ENCODE measurements at regions not wholly inside any gene's neighbourhood (a gene's known extent, or its start where the extent isn't known, plus 50 kb on each side); places are given as distances from the start of the nearest gene placed in this dataset.

- Histone ChIP-seq H3F3A (ENCODE audit: insufficient read depth, low read length) (no peaks in the 10 kb centered on the region), H3K4me2 (ENCODE audit: low read depth, low read length) (no peak overlapping the region), H2AFZ (ENCODE audit: low read length) (no peak overlapping the region), H3K9ac (ENCODE audit: low read length) (no peak overlapping the region), H4K20me1 (ENCODE audit: insufficient read depth, low read length) (no peaks in the 10 kb centered on the region), H3K9me3 (replicated peaks; ENCODE audit: insufficient read depth, low read length) (no peaks in the 10 kb centered on the region), H3K4me3 (ENCODE audit: low read length) (no peak overlapping the region), H3K79me2 (ENCODE audit: low read length) (no peaks in the 10 kb centered on the region), H3K27me3 (replicated peaks; ENCODE audit: insufficient read depth, low read length) (no peaks in the 10 kb centered on the region), H3K27ac (ENCODE audit: low read length) (no peak overlapping the region), H3K9me2 (replicated peaks; ENCODE audit: insufficient read depth, low read length) (no peaks in the 10 kb centered on the region), H3K36me3 (replicated peaks; ENCODE audit: insufficient read depth, low read length) (no peaks in the 10 kb centered on the region), H3K4me1 (ENCODE audit: low read length) (no peaks in the 10 kb centered on the region)
- TF ChIP-seq EZH2 (optimal IDR thresholded peaks at IDR 0.05; ENCODE audit: low read depth, low read length), result no peak
- no peak for TF ChIP-seq EZH2phosphoT487 (IDR thresholded peaks at IDR 0.05; ENCODE audit: low read length)
- TF ChIP-seq CTCF (IDR thresholded peaks at IDR 0.05; ENCODE audit: low read length), result no peak
- DNase-seq, result no peak
These were observed 464.3 kb upstream of the BTBD3 start for GRCh38 chr20:11453430-11453829.

DNA sequence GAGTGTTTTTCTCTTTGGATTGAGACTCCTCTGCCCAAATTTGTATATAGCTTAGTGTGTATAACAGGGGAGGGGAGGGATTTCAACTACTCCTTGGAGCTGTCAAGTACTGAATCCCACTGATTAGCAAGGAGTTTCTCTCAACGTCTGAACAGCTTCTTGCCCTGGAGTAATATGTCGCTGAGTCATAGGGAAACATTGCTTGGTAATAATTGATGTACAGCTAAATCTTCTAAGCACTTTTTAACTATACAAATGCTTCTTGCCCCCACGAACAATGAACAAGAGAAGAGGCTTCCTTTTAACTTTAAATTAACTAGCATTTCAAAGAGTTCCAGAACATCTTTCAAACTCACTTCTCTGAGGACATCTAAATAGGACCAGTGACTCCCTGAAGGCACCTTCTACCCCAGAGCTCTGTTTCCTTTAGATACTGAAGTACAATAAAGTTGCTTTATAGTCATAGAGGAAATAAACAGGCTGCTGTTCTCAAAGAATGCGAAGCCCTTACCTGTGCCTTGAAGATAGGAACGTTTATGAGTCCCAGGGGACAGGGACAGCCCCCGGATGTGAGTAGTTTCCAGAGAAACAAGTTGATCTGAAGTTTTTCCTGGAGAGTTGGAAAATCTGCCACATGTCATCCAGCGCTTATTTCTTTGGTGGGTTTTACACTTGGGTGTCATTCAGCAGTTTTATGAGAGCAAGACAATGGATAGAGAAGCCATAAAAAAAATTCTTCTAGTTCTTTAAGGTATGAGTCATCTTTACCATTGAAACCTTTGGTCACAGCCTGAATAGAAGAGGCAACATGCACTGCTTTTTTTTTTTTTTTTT is 462.5 kb upstream of the BTBD3 start:
- no peak overlapping the region for H2AFZ ChIP-seq (ENCODE audit: low read length)
- H3F3A ChIP-seq (ENCODE audit: insufficient read depth, low read length), result no peaks in the 10 kb centered on the region
- H3K9me3 ChIP-seq (replicated peaks; ENCODE audit: insufficient read depth, low read length), result no peaks in the 10 kb centered on the region
- TF ChIP-seq EZH2 (optimal IDR thresholded peaks at IDR 0.05; ENCODE audit: low read depth, low read length) (no peak), EZH2phosphoT487 (IDR thresholded peaks at IDR 0.05; ENCODE audit: low read length) (no peak), CTCF (IDR thresholded peaks at IDR 0.05; ENCODE audit: low read length) (no peak)
- no peaks in the 10 kb centered on the region for H3K36me3 ChIP-seq (replicated peaks; ENCODE audit: insufficient read depth, low read length)
- H3K27ac ChIP-seq (ENCODE audit: low read length), result no peak overlapping the region
- no peaks in the 10 kb centered on the region for H3K4me1 ChIP-seq (ENCODE audit: low read length)
- H3K27me3 ChIP-seq (replicated peaks; ENCODE audit: insufficient read depth, low read length), result no peaks in the 10 kb centered on the region
- H3K9me2 ChIP-seq (replicated peaks; ENCODE audit: insufficient read depth, low read length), result no peaks in the 10 kb centered on the region
- no peaks in the 10 kb centered on the region for H4K20me1 ChIP-seq (ENCODE audit: insufficient read depth, low read length)
- H3K9ac ChIP-seq (ENCODE audit: low read length), result no peak overlapping the region
- no peak overlapping the region for H3K4me3 ChIP-seq (ENCODE audit: low read length)
- H3K4me2 ChIP-seq (ENCODE audit: low read depth, low read length), result no peak overlapping the region
- no peaks in the 10 kb centered on the region for H3K79me2 ChIP-seq (ENCODE audit: low read length)
- DNase-seq, result no peak

DNA sequence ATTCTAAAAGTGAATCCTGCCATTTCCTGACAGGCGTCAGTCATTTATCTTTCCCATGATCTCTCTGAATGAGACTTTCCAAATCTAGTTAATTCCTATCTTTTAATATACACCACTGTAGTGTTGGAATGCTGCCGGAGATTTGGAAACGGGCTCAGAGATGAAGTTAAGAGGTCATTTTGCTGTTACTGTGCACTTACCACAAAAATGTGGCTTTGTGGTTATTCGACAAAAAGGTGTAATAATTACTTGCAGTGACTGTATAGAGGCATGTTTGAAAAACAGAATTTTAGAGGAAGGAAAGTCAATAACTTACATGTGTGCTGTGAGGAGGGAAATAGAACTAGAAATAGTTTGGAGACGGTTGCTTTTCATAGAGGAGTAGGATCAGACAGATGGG is 460.2 kb upstream of the BTBD3 start:
- DNase-seq, result no peak
- H3K4me3 ChIP-seq (ENCODE audit: low read length), result no peak overlapping the region
- H4K20me1 ChIP-seq (ENCODE audit: insufficient read depth, low read length), result no peaks in the 10 kb centered on the region
- H2AFZ ChIP-seq (ENCODE audit: low read length), result no peak overlapping the region
- H3K79me2 ChIP-seq (ENCODE audit: low read length), result no peaks in the 10 kb centered on the region
- H3K27me3 ChIP-seq (replicated peaks; ENCODE audit: insufficient read depth, low read length), result no peaks in the 10 kb centered on the region
- no peaks in the 10 kb centered on the region for H3K4me1 ChIP-seq (ENCODE audit: low read length)
- TF ChIP-seq EZH2phosphoT487 (IDR thresholded peaks at IDR 0.05; ENCODE audit: low read length) (no peak), CTCF (IDR thresholded peaks at IDR 0.05; ENCODE audit: low read length) (no peak), EZH2 (optimal IDR thresholded peaks at IDR 0.05; ENCODE audit: low read depth, low read length) (no peak)
- no peaks in the 10 kb centered on the region for H3F3A ChIP-seq (ENCODE audit: insufficient read depth, low read length)
- H3K9me2 ChIP-seq (replicated peaks; ENCODE audit: insufficient read depth, low read length), result no peaks in the 10 kb centered on the region
- H3K4me2 ChIP-seq (ENCODE audit: low read depth, low read length), result no peak overlapping the region
- H3K27ac ChIP-seq (ENCODE audit: low read length), result no peak overlapping the region
- no peak overlapping the region for H3K9ac ChIP-seq (ENCODE audit: low read length)
- H3K9me3 ChIP-seq (replicated peaks; ENCODE audit: insufficient read depth, low read length), result no peaks in the 10 kb centered on the region
- H3K36me3 ChIP-seq (replicated peaks; ENCODE audit: insufficient read depth, low read length), result no peaks in the 10 kb centered on the region
